D341Med (cell line): ENCODE measurements at regions not wholly inside any gene's neighbourhood (a gene's known extent, or its start where the extent isn't known, plus 50 kb on each side); places are given as distances from the start of the nearest gene placed in this dataset.

Experiments
- DNase-seq: peaks from one replicate; pipeline ENCODE4 v3.0.0; 2012; ENCODE audit warnings: low spot score

- no peak for DNase-seq
These were observed 324.4 kb downstream of the ENC1 start for GRCh38 chr5:74316064-74316603.

GRCh38 chr5:74314906-74315305 is 325.6 kb downstream of the ENC1 start:
- no peak for DNase-seq

DNA sequence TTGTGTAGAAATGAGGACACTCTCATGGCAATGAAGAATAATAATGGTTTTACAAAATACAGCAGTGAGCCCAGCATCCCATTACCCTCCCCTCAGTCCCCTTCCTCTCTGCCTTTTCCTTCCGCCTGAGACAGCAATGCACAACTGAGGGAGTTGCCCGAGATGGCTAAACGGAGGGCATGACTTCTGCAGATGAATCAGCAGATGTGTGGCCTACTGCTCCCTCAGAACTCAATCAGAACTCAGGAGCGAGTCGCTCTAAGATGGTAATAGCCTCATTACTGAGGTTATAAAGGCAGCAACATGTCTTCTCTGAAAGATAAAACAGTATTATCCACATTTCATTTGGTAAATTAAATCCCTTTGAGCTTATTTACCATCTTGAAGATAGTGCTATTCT is 326.6 kb downstream of the ENC1 start:
- no peak for DNase-seq

- DNase-seq, result no peak
These were observed 327.8 kb downstream of the ENC1 start for GRCh38 chr5:74312746-74313145.

DNA sequence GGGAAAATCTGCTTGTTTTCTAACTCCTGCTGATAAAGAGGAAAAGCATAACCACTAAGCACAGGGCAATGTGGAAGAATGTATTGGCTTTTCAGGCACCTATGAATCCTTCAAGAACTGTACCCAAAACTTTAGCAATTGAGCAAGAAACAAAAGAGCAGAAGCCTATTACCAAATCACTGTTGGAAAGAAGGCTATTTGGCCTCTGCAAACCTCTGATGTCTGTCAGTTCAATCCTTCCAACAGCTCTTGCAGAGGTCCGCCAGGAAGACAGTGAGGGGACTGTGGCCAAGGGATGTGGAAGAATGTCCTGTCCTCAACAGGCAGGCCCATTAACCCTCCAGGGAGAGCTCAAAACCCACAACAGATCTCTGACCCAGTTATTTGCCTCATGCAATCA is 328.6 kb downstream of the ENC1 start:
- no peak for DNase-seq

DNA sequence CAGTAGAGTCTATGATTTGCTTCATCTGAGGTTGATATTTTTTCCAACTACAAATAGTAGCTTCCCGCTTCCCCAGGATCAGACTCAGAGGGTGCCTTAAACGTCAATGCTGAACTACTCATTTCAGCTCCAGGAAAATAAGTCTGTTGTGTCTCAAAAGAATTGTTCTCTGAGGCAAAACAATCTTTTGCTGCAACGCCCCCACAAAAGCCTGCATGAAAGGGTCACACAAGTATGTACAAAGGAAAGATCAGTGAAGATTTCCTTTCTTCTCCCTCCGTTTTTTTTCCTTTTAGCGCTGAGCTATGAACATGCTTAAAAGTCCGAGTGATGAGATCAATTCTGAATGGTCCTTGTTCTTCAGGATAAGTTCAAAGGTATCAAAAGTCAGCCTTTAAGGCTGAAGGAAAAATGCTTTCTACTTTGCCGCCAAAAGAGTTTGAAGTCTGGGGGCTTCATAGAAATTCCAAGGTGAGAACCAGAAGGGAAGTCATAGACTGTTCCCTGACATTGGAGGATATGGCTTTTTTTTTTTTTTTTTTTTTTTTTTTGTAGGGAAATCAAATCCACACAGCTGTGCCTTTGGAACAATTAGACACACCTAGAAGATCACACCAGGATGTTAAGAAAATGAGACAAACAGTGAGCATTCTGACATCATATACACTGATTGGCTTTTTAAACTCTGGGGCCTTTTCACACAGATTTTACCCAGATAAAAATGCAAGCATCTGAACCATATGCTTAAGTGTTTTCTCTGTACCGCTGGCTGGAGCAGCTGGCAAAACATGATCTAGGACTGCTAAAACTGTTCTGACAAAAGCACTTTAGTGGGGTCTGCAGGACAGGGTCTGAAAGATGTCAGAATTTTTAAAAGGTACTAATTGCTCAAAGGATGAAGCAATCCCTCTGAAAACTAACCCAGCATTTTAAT is 329.3 kb downstream of the ENC1 start:
- DNase-seq, result no peak

- no peak for DNase-seq
These were observed 330.1 kb downstream of the ENC1 start for GRCh38 chr5:74310386-74310785.

GRCh38 chr5:74309050-74309449 is 331.5 kb downstream of the ENC1 start:
- no peak for DNase-seq

DNA sequence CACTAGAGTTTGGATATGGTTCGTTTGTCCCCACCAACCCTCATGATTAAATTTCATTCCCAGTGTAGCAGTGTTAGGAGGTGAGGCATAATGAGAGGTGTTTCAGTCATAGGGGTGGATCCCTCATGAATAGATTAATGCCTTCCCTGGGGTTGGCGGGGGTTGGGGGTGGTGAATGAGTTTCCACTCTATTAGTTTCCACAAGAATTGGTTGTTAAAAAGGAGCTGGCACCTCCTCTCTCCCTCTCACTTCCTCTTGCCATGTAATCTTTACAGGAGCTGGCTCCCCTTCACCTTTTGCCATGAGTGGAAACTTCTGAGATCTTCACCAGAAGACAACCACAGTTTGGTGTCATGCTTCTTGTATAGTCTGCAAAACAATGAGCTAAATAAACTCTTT is 333.7 kb downstream of the ENC1 start:
- DNase-seq, result no peak

- DNase-seq, result no peak
These were observed 336.0 kb downstream of the ENC1 start for GRCh38 chr5:74304536-74304935.

DNA sequence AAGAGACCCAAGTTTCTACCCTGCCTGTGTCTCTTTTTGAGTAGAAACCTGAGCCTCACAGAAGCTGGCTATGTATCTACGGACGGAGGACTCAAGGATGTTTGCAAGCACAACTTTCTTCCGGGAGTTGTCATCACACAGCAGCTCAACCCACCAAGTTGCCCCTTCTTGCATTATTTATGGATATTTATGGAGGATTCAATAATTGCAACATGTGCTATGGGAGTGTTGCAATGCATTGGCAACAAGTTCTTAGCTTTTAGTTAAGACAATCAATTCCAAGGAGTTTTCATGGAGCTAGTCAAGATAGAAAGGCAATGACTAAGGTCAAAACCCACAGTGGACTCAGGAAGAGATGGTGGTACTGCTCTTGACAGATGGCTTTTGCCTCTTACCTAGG is 336.9 kb downstream of the ENC1 start:
- DNase-seq, result no peak

- DNase-seq, result no peak
These were observed 339.0 kb downstream of the ENC1 start for GRCh38 chr5:74301576-74301975.

- no peak for DNase-seq
These were observed 339.6 kb downstream of the ENC1 start for GRCh38 chr5:74300808-74301389.

GRCh38 chr5:74299833-74300232 is 340.7 kb downstream of the ENC1 start:
- no peak for DNase-seq

DNA sequence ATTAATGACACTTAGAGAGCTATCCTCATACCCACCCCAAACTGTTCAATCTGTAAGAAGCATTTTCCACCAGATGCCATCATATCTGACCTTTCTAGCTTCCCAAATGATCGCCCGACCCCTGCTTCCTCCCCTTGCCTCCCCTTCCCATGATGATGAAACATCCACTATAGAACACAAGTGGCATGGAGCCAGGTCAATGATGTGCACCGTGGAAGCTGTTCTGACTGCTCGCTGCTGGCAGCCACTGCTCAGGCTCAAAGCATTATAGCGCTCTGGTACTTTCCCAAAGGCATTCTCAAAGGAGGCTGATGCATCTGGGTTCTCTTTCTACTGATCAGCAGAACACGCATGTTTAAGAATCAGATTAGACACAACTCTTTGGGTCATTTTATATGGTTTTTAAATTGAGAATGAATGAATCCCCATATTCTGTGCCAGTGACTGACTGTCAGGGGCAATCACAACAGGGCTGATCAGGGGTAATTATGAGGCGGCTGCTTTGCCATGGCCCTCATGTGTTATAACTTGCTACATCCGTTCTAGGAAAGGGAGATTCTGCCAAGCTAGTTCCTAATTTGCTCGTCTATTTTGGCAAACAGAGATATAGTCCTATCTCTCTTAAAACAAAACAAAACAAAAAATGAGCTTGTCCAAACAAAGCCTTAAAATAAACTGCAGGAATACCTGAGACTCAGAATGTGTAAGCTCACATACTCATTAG is 343.7 kb downstream of the ENC1 start:
- no peak for DNase-seq

DNA sequence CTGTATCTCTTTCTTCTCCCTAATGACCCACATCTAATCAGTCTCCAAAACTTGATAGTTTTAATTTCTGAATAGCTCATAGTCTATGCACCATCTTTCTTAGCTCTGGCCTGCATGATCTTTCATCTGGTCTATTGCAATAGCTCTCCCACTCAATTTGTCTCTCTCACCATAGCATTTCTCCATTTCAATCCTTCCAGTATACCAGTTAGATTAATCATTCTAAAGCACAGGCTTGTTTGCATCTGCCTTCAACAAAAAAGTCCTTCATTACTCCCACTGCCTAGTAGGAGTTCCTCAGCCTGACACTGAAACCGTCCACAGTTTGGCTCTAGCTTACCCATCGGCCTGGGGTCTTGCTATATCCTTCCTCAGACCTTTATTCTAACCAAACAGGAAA is 344.9 kb downstream of the ENC1 start:
- DNase-seq, result no peak

GRCh38 chr5:74295141-74295540 is 345.4 kb downstream of the ENC1 start:
- no peak for DNase-seq

GRCh38 chr5:74294231-74294705 is 346.3 kb downstream of the ENC1 start:
- DNase-seq, result no peak

DNA sequence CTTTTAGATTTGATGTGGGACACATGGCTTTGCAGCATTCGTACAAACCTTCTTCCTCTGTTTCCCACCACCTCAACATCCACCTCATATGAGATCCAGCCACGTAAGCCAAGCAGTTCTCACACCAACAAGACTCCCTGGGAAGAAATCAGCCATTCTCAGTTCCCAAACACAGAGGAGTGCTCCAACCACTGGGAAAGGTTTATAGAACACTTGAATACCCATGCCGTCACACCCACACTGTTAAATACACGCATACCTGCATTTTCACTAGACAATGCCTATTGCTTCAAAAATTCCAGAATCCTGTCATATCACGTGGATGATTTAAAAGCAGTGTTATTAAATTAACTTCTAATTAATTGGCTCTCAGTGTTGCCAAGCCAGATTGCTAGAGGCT is 347.3 kb downstream of the ENC1 start:
- no peak for DNase-seq

DNA sequence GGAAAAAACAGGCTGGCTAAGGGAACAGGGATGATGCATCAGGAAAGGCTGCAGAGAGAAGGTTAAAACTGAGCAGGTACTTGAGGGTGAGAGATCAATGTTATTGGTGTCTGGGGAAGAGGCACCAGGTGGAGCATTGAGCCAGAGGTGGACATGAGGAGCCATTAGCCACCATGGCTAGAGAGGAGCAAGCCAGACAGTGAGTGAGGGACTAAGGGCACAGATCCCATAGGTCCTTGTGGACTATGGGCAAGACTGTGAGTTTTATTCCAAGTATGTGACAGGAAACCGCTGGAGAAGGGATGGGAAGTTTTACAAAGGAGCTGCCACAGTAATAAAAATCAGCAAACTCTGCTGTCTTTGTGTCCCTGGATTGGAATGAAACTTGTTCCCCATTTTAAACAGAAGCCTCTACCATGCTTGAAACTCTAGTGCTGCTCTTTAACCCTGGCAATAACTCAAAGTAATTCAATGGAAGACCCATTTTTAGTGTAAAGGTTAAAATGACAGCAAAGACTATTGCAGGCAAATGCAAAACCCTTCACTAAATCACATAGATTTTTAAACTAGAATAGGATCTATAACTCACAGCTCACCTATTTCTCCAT is 349.8 kb downstream of the ENC1 start:
- DNase-seq, result no peak

DNA sequence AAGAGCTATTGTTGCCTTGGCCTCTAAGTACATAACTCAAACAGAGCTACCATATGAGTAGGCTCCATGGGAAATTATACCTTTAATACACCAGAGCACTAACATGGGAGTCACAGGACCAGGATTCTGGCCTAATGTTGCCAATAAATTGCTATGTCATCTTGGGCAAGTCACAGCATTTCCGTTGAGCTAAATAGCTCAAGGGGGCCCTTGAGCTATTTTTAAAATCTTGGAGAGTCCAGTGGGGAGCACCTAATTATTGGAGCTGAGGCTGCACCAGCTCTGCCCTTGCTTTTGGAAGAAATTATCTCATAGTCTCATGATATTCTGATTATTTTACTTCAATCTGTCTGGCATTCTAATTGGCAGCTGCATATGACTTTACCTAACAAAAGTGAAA is 350.8 kb downstream of the ENC1 start:
- no peak for DNase-seq

DNA sequence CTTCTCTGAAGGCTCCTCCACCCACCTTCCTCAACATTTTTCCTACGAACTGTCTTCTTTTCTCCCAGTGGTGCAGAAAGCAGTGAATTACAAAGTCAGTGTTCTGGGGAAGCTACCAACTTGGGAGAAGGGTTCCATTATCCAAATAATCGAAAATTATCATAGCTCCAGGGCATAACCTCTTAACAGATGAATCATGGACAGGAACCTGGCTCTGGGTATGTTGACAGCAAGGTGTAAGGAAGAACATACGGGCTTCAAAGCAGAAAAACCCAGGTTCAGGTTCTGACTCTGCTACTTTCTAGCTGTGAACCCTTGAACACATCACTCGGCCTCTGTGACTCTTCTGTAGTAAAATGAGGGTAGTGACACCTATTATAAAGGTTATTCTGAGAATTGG is 351.3 kb downstream of the ENC1 start:
- no peak for DNase-seq
